Renal cortex interstitium (tissue), 11 donors: ENCODE measurements at regions not wholly inside any gene's neighbourhood (a gene's known extent, or its start where the extent isn't known, plus 50 kb on each side); places are given as distances from the start of the nearest gene placed in this dataset.
"Not testable (repeated sequence)": the region's sequence is repeated elsewhere in the genome, so short reads cannot be mapped to it uniquely, and the experiment has no call there.

Experiments
- DNase-seq, 11 donors: peaks; one replicate each; pipeline ENCODE4 v3.0.0-alpha.2; 2013; ENCODE audit warnings: low read depth in 9 of 11, low spot score in 4 of 11; ENCODE audit errors: extremely low read depth in 1 of 11

GRCh38 chr13:109281017-109281902 is 505.1 kb downstream of the IRS2 start:
- no peak for DNase-seq

- DNase-seq = no peak
These were observed 510.1 kb downstream of the IRS2 start for GRCh38 chr13:109276261-109276660.

GRCh38 chr13:109275852-109276251 is 510.5 kb downstream of the IRS2 start:
- DNase-seq = peak in 4 of 11 donors; percentile 7 to 18 (median 12)

GRCh38 chr13:109275139-109275745 is 511.1 kb downstream of the IRS2 start:
- DNase-seq = no peak

- no peak for DNase-seq
These were observed 512.1 kb downstream of the IRS2 start for GRCh38 chr13:109274188-109274821.

GRCh38 chr13:109273326-109273751 is 513.0 kb downstream of the IRS2 start:
- DNase-seq = no peak

GRCh38 chr13:109272595-109273325 is 513.6 kb downstream of the IRS2 start:
- no peak for DNase-seq

- no peak for DNase-seq
These were observed 514.5 kb downstream of the IRS2 start for GRCh38 chr13:109271555-109272541.

GRCh38 chr13:109271061-109271460 is 515.3 kb downstream of the IRS2 start:
- no peak for DNase-seq

GRCh38 chr13:109269381-109269780 is 517.0 kb downstream of the IRS2 start:
- DNase-seq = not testable (repeated sequence)

GRCh38 chr13:109268492-109268891 is 517.9 kb downstream of the IRS2 start:
- DNase-seq = not testable (repeated sequence)

GRCh38 chr13:109267400-109267799 is 519.0 kb downstream of the IRS2 start:
- not testable (repeated sequence) for DNase-seq

- DNase-seq = not testable (repeated sequence)
These were observed 521.0 kb downstream of the IRS2 start for GRCh38 chr13:109265438-109265742.

GRCh38 chr13:109264603-109265437 is 521.6 kb downstream of the IRS2 start:
- not testable (repeated sequence) for DNase-seq

- DNase-seq = not testable (repeated sequence)
These were observed 528.6 kb downstream of the IRS2 start for GRCh38 chr13:109257761-109258157.
